ENCODE measurements at regions not wholly inside any gene's neighbourhood (a gene's known extent, or its start where the extent isn't known, plus 50 kb on each side); places are given as distances from the start of the nearest gene placed in this dataset.

DNA sequence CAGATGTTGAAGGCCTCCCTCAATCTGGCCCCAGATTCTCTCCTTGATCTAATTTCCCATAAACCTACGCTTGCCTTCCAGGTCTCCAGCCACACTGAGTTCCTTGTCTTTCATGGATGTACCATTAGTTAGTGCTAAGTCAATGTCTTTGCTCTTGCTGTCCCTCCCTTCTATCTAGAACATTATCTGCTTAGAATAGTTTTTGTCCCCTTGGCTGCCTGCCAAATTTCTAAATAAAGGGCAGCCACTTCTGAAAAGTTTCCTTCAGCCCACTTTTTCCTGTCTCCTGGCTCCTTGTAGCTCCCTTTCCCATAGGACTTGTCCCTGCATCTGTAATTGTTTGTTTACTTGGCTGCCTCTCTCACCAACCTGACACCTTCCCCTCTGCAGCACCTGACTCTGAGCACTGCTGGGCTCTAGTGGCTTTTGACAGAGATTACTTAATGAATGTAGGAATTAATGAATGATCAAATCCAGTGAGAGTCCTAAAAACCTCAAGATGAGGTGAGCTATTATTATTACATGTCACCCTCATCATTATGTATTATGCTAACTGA lies 58.3 kb downstream of the CXCL12 start:
- Histone ChIP-seq H3K4me1 (ENCODE audit: control insufficient read depth, insufficient read depth, low read length) (peaks cover 8% of the 10 kb centered on the region), H3K4me3 (ENCODE audit: low read length) (no peak overlapping the region), H3K27me3 (ENCODE audit: control insufficient read depth, insufficient read depth, low read length) (no peaks in the 10 kb centered on the region), H3K36me3 (ENCODE audit: control insufficient read depth, insufficient read depth, low read length) (no peaks in the 10 kb centered on the region), H3K27ac (ENCODE audit: low read length) (no peak overlapping the region), H3K9me3 (ENCODE audit: control insufficient read depth, low read depth, low read length) (no peaks in the 10 kb centered on the region)
- no peak for DNase-seq
- no CpG with 5 or more reads among the region's 1 CpG for WGBS (ENCODE audit: insufficient coverage, low lambda C conversion rate)

DNA sequence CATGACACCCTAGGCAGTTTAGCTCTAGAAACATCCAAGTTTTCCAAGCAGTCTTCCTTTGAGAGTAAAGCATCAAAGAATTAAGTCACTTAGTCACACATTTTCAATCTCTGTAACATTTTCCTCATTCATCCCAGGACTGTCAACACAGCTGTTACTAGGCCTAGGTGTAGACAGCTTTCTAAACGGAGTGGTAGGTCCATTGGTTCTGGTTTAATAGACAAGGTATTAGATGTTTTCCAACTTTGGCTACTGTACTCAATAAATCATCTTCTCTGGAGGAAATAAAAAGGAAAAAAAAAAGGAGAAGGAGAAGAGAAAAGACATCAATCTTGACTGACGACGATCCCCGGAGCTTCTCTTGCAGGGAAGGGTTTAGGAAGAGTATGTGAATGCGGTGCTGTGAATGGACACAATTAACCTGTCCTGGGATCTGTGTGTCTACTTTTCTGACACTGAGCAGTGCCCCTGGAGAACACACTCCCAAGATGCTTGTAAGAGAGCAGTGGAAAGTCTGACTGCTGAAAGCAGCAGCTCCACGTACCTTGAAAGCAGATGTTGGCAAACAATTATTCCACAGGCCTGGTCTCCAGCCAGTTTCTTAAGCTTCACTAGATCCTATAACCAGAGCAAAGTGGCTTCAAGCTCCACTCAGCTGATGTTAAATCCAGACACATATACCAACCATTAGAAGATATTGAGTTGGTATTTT lies 59.1 kb downstream of the CXCL12 start:
- Histone ChIP-seq H3K4me1 (ENCODE audit: control insufficient read depth, insufficient read depth, low read length) (peaks cover 8% of the 10 kb centered on the region), H3K36me3 (ENCODE audit: control insufficient read depth, insufficient read depth, low read length) (no peaks in the 10 kb centered on the region), H3K27ac (ENCODE audit: low read length) (no peak overlapping the region), H3K27me3 (ENCODE audit: control insufficient read depth, insufficient read depth, low read length) (no peaks in the 10 kb centered on the region), H3K9me3 (ENCODE audit: control insufficient read depth, low read depth, low read length) (no peaks in the 10 kb centered on the region), H3K4me3 (ENCODE audit: low read length) (no peak overlapping the region)
- 59% methylated on average over 3 of the region's 6 CpGs for WGBS (ENCODE audit: insufficient coverage, low lambda C conversion rate)
- no peak for DNase-seq

DNA sequence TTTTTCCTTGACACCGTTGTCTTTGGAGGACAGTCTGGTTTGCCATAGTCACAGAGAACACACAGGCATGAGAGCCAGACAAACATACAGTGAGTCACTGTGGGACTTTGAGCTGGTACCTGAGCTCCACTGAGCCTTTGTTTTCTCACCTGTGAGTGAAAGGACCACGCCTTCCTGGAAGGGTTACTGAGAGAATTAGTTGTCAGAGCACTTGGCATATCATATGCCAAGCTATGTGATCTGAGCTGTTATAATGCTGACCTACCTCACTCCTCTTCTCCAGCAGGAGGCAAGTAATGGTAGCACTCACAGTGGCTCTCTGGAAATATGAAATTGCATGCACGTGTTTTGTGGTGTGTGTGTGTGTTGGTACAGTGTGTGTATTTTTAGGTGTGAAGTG lies 59.7 kb downstream of the CXCL12 start:
- peaks cover 8% of the 10 kb centered on the region for H3K4me1 ChIP-seq (ENCODE audit: control insufficient read depth, insufficient read depth, low read length)
- no peaks in the 10 kb centered on the region for H3K27me3 ChIP-seq (ENCODE audit: control insufficient read depth, insufficient read depth, low read length)
- no peaks in the 10 kb centered on the region for H3K36me3 ChIP-seq (ENCODE audit: control insufficient read depth, insufficient read depth, low read length)
- peak; percentile 78 to 90 for DNase-seq
- H3K9me3 ChIP-seq (ENCODE audit: control insufficient read depth, low read depth, low read length) = no peaks in the 10 kb centered on the region
- H3K27ac ChIP-seq (ENCODE audit: low read length) = peak overlapping the region; percentile 17
- H3K4me3 ChIP-seq (ENCODE audit: low read length) = no peak overlapping the region
- WGBS (ENCODE audit: insufficient coverage, low lambda C conversion rate) = no CpG with 5 or more reads among the region's 3 CpGs

DNA sequence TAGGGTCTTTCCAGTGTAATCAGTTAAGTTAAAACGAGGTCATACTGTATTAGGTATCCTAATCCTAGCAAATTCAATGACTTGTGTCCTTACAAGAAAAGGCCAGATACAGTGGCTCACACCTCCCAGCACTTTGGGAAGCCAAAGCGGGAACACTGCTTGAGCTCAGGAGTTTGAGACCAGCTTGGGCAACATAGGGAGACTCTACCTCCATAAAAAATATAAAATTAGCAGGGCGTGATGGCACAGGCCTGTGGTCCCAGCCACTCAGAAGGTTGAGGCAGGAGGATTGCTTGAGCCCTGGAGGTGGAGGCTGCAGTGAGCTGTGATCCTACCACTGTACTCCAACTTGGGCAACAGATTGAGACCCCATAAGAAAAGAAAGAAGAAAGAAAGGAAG lies 61.1 kb downstream of the CXCL12 start:
- Histone ChIP-seq H3K4me1 (ENCODE audit: control insufficient read depth, insufficient read depth, low read length) (peaks cover 8% of the 10 kb centered on the region), H3K9me3 (ENCODE audit: control insufficient read depth, low read depth, low read length) (no peaks in the 10 kb centered on the region), H3K27me3 (ENCODE audit: control insufficient read depth, insufficient read depth, low read length) (no peaks in the 10 kb centered on the region), H3K36me3 (ENCODE audit: control insufficient read depth, insufficient read depth, low read length) (no peaks in the 10 kb centered on the region), H3K27ac (ENCODE audit: low read length) (no peak overlapping the region), H3K4me3 (ENCODE audit: low read length) (no peak overlapping the region)
- no peak for DNase-seq
- no CpG with 5 or more reads among the region's 3 CpGs for WGBS (ENCODE audit: insufficient coverage, low lambda C conversion rate)

DNA sequence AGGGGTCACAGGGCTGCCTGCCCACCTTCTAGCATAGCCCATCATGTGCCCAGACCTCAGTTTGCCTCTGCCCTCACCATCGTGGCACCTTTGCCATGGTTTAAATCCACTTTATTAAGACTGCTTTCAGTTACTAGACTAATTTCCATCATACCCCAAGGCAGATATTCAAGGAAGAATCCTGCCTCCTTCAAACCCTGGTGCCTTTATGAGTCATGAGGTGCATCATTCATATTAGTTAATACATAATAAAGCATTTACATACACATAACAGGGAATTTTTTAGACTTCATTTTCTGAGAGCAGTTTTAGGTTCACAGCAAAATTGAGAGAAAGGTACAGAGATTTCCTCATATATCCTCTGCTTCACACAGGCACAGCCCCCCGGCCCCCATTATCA lies 62.8 kb downstream of the CXCL12 start:
- H3K27me3 ChIP-seq (ENCODE audit: control insufficient read depth, insufficient read depth, low read length) = no peaks in the 10 kb centered on the region
- H3K9me3 ChIP-seq (ENCODE audit: control insufficient read depth, low read depth, low read length) = no peaks in the 10 kb centered on the region
- H3K36me3 ChIP-seq (ENCODE audit: control insufficient read depth, insufficient read depth, low read length) = no peaks in the 10 kb centered on the region
- H3K27ac ChIP-seq (ENCODE audit: low read length) = no peak overlapping the region
- H3K4me3 ChIP-seq (ENCODE audit: low read length) = no peak overlapping the region
- DNase-seq = no peak
- H3K4me1 ChIP-seq (ENCODE audit: control insufficient read depth, insufficient read depth, low read length) = peaks cover 8% of the 10 kb centered on the region
- WGBS (ENCODE audit: insufficient coverage, low lambda C conversion rate) = no CpG with 5 or more reads among the region's 2 CpGs

DNA sequence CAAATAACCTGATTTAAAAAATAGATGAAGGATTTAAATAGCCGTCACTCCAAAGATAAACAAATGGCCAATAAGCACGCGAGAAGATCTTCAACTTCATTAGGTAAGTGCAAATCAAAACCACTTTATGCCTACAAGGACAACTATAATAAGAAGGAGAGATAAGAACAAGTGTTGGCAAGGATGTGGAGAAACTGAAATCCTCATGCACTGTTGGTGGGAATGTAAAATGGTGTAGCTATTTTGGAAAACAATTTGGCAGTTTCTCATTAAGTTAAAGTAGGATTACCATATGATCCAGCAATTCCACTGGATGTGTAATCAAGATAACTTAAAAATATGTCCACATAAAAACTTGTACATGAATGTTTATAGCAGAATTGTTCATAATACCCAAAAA lies 64.1 kb downstream of the CXCL12 start:
- no peak overlapping the region for H3K27ac ChIP-seq (ENCODE audit: low read length)
- peaks cover under 1% of the 10 kb centered on the region for H3K27me3 ChIP-seq (ENCODE audit: control insufficient read depth, insufficient read depth, low read length)
- H3K36me3 ChIP-seq (ENCODE audit: control insufficient read depth, insufficient read depth, low read length) = no peaks in the 10 kb centered on the region
- DNase-seq = no peak
- H3K9me3 ChIP-seq (ENCODE audit: control insufficient read depth, low read depth, low read length) = no peaks in the 10 kb centered on the region
- no peak overlapping the region for H3K4me3 ChIP-seq (ENCODE audit: low read length)
- WGBS (ENCODE audit: insufficient coverage, low lambda C conversion rate) = no CpG with 5 or more reads among the region's 3 CpGs
- H3K4me1 ChIP-seq (ENCODE audit: control insufficient read depth, insufficient read depth, low read length) = peaks cover 7% of the 10 kb centered on the region

DNA sequence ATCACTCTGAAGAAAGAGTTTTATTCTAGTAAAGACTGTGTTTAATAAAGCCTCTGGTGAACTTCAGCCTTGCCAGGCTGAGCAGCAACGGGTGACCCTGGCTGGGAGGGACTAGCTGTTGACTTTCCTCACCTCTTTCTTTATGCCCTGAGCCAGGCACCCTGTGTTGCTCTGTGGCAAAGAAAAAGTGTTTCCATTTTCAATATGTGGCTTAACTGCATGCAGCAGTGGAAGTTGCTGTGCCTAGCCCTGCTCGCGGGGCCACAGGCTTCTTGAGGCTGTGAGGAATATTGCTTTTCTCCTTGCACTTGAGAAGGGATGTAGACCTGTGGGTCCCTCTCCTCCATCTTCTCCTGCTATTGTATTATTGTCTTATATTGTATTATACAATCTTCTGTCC lies 67.0 kb downstream of the CXCL12 start:
- no CpG with 5 or more reads among the region's 3 CpGs for whole genome bisulfite sequencing (ENCODE audit: insufficient coverage, low lambda C conversion rate)
- H3K27ac ChIP-seq (ENCODE audit: low read length) = no peak overlapping the region
- no peaks in the 10 kb centered on the region for H3K4me1 ChIP-seq (ENCODE audit: control insufficient read depth, insufficient read depth, low read length)
- DNase-seq = no peak
- no peaks in the 10 kb centered on the region for H3K9me3 ChIP-seq (ENCODE audit: control insufficient read depth, low read depth, low read length)
- no peaks in the 10 kb centered on the region for H3K36me3 ChIP-seq (ENCODE audit: control insufficient read depth, insufficient read depth, low read length)
- H3K27me3 ChIP-seq (ENCODE audit: control insufficient read depth, insufficient read depth, low read length) = peaks cover 2% of the 10 kb centered on the region
- H3K4me3 ChIP-seq (ENCODE audit: low read length) = no peak overlapping the region

DNA sequence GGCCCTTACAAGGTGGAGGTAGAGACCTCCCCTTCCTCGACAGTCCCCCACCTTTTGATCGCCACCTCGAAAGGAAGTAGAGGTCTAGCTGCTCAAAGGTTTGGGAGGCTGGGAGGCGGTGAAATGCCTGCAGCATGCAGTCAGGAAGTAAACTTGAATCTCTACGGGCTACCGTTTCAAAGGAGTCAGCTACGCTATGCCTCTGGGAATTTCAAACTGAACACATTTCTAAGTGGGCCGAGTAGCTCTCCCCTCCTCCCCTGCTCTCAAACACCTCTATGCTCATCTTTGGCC lies 68.0 kb downstream of the CXCL12 start:
- 80% methylated on average over 1 of the region's 8 CpGs for WGBS (ENCODE audit: insufficient coverage, low lambda C conversion rate)
- Histone ChIP-seq H3K9me3 (ENCODE audit: control insufficient read depth, low read depth, low read length) (no peaks in the 10 kb centered on the region), H3K36me3 (ENCODE audit: control insufficient read depth, insufficient read depth, low read length) (no peaks in the 10 kb centered on the region), H3K27ac (ENCODE audit: low read length) (no peak overlapping the region), H3K4me3 (ENCODE audit: low read length) (no peak overlapping the region), H3K4me1 (ENCODE audit: control insufficient read depth, insufficient read depth, low read length) (no peaks in the 10 kb centered on the region), H3K27me3 (ENCODE audit: control insufficient read depth, insufficient read depth, low read length) (peaks cover 2% of the 10 kb centered on the region)
- DNase-seq = no peak

DNA sequence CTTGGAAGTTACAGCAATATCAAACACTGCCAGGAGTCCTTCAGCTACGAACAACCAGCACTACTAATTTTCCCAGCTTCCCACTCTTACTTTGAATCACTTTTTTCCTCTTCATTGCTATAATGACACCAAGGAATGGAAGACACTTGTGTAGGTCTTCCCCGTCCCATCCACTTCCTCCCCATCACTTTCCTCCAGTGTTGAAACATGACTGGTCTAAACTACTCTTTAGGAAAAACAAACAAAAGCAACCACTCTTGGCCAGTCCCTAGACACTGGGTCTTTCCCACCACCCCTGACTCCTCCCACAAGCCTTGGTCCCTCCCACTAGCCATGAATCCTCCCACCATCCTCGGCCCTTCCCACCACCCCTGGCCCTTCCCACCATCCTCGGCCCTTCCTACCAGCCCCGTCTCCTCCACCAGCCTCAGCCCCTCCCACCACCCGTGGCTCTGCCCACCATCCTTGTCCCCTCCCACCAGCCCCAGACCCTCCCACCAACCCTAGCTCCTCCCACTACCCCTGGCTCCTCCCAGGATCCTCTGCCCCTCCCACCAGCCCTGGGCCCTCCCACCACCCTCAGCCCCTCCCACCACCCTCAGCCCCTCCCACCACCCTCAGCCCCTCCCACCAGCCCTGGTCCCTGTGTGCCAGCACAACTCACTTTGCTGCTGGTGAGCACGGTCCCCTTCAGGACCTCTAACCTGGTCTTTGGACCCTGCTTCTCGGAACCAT lies 68.5 kb downstream of the CXCL12 start:
- Histone ChIP-seq H3K4me3 (ENCODE audit: low read length) (no peak overlapping the region), H3K9me3 (ENCODE audit: control insufficient read depth, low read depth, low read length) (no peaks in the 10 kb centered on the region), H3K36me3 (ENCODE audit: control insufficient read depth, insufficient read depth, low read length) (no peaks in the 10 kb centered on the region), H3K4me1 (ENCODE audit: control insufficient read depth, insufficient read depth, low read length) (peaks cover 2% of the 10 kb centered on the region), H3K27ac (ENCODE audit: low read length) (no peak overlapping the region), H3K27me3 (ENCODE audit: control insufficient read depth, insufficient read depth, low read length) (peaks cover 6% of the 10 kb centered on the region)
- DNase-seq = no peak
- WGBS (ENCODE audit: insufficient coverage, low lambda C conversion rate) = 100% methylated on average over 2 of the region's 8 CpGs

DNA sequence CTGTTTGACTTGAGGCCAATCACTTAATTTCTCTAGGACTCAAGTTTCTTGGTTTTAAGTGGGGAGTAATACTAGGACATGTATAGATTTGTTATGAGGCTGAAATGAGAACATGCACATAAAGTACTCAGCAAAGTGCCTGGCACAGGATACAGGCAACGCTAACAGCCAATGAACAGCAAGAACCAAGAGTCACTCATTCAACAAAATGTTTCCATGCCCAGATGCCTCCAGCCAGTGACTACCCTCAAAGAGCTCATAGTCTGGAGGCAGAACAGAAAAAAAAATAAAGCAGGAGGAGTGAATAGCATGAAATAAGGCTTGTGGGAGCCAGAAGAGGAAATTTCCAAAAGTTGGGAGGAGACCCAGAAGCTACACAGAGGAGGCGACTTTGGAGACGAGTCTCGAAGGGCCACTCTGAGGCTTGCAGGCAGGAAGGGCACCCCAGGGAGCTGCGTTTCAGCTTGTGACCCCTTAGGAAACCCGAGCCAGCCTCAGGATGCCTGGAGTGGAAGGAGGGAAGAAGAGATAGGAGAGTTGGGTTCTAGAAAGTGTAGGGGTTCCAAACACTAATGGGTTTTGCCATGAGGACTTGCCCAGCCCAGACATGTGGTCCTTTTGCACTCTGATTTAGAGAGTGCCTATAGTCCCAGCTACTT lies 70.0 kb downstream of the CXCL12 start:
- Histone ChIP-seq H3K27ac (ENCODE audit: low read length) (no peak overlapping the region), H3K27me3 (ENCODE audit: control insufficient read depth, insufficient read depth, low read length) (peaks cover 13% of the 10 kb centered on the region), H3K4me3 (ENCODE audit: low read length) (no peak overlapping the region), H3K9me3 (ENCODE audit: control insufficient read depth, low read depth, low read length) (no peaks in the 10 kb centered on the region), H3K4me1 (ENCODE audit: control insufficient read depth, insufficient read depth, low read length) (peaks cover 7% of the 10 kb centered on the region), H3K36me3 (ENCODE audit: control insufficient read depth, insufficient read depth, low read length) (no peaks in the 10 kb centered on the region)
- DNase-seq = no peak
- no CpG with 5 or more reads among the region's 6 CpGs for WGBS (ENCODE audit: insufficient coverage, low lambda C conversion rate)
